ENCODE measurements at regions not wholly inside any gene's neighbourhood (a gene's known extent, or its start where the extent isn't known, plus 50 kb on each side); places are given as distances from the start of the nearest gene placed in this dataset.

- no peak for TF ChIP-seq REST (IDR thresholded peaks at IDR 0.05)
- TF ChIP-seq EGR1 (IDR thresholded peaks at IDR 0.05; ENCODE audit: low read depth in 2 of 2): no peak
These were observed 296.2 kb downstream of the HS3ST1 start (continued) for GRCh38 chr4:11132478-11132877.

- H3K27ac ChIP-seq (ENCODE audit: low read depth in 1 of 2, low read length in 2 of 2): no peak overlapping the region
- H3K4me1 ChIP-seq (ENCODE audit: control insufficient read depth in 4 of 4, insufficient read depth in 4 of 4, low read length in 3 of 4): no peaks in the 10 kb centered on the region
- no peaks in the 10 kb centered on the region for H3K27me3 ChIP-seq (ENCODE audit: control insufficient read depth in 4 of 4, insufficient read depth in 4 of 4, low read length in 3 of 4)
- H3K36me3 ChIP-seq (ENCODE audit: control insufficient read depth in 4 of 4, insufficient read depth in 3 of 4, low read depth in 1 of 4, low read length in 3 of 4): no peaks in the 10 kb centered on the region
- 83% methylated on average over 3 of the region's 3 CpGs for WGBS
- H3K4me3 ChIP-seq (ENCODE audit: low read depth in 1 of 3, low read length in 3 of 3): no peak overlapping the region
- TF ChIP-seq SP1 (IDR thresholded peaks at IDR 0.05) (no peak), MAX (IDR thresholded peaks at IDR 0.05) (no peak), FOXA2 (IDR thresholded peaks at IDR 0.05) (no peak), NR2F2 (IDR thresholded peaks at IDR 0.05) (no peak), RXRA (IDR thresholded peaks at IDR 0.05) (no peak), YY1 (IDR thresholded peaks at IDR 0.05) (no peak), ZBTB33 (IDR thresholded peaks at IDR 0.05) (no peak)
- DNase-seq (ENCODE audit: low spot score): no peak
- no peaks in the 10 kb centered on the region for H3K9me3 ChIP-seq (ENCODE audit: control insufficient read depth in 4 of 4, low read length in 3 of 4)
- H3K9ac ChIP-seq (ENCODE audit: low read depth in 1 of 2, low read length in 2 of 2): no peak overlapping the region
These were observed 297.2 kb downstream of the HS3ST1 start for GRCh38 chr4:11131491-11131890.

GRCh38 chr4:11130195-11130970 is 298.3 kb downstream of the HS3ST1 start:
- Histone ChIP-seq H3K4me3 (ENCODE audit: low read depth in 1 of 3, low read length in 3 of 3) (no peak overlapping the region), H3K9me3 (ENCODE audit: control insufficient read depth in 4 of 4, low read length in 3 of 4) (no peaks in the 10 kb centered on the region), H3K4me1 (ENCODE audit: control insufficient read depth in 4 of 4, insufficient read depth in 4 of 4, low read length in 3 of 4) (no peaks in the 10 kb centered on the region), H3K36me3 (ENCODE audit: control insufficient read depth in 4 of 4, insufficient read depth in 3 of 4, low read depth in 1 of 4, low read length in 3 of 4) (no peaks in the 10 kb centered on the region), H3K27ac (ENCODE audit: low read depth in 1 of 2, low read length in 2 of 2) (no peak overlapping the region), H3K9ac (ENCODE audit: low read depth in 1 of 2, low read length in 2 of 2) (no peak overlapping the region), H3K27me3 (ENCODE audit: control insufficient read depth in 4 of 4, insufficient read depth in 4 of 4, low read length in 3 of 4) (no peaks in the 10 kb centered on the region)
- TF ChIP-seq MAX (IDR thresholded peaks at IDR 0.05) (no peak), HNF4G (IDR thresholded peaks at IDR 0.05) (no peak), CTCF (IDR thresholded peaks at IDR 0.05; ENCODE audit: low read depth, low read length, missing input control) (no peak), SP1 (IDR thresholded peaks at IDR 0.05) (no peak), ATF3 (IDR thresholded peaks at IDR 0.05) (no peak), GABPA (IDR thresholded peaks at IDR 0.05 in 1 of 2, conservative IDR thresholded peaks at IDR 0.05 in 1 of 2) (no peak), NR2F2 (IDR thresholded peaks at IDR 0.05) (no peak), YY1 (IDR thresholded peaks at IDR 0.05) (no peak)
- DNase-seq (ENCODE audit: low spot score): no peak
- 77% methylated on average over 4 of the region's 4 CpGs for WGBS

Measured in liver (tissue), 8 donors.